ENCODE measurements at regions not wholly inside any gene's neighbourhood (a gene's known extent, or its start where the extent isn't known, plus 50 kb on each side); places are given as distances from the start of the nearest gene placed in this dataset.

DNA sequence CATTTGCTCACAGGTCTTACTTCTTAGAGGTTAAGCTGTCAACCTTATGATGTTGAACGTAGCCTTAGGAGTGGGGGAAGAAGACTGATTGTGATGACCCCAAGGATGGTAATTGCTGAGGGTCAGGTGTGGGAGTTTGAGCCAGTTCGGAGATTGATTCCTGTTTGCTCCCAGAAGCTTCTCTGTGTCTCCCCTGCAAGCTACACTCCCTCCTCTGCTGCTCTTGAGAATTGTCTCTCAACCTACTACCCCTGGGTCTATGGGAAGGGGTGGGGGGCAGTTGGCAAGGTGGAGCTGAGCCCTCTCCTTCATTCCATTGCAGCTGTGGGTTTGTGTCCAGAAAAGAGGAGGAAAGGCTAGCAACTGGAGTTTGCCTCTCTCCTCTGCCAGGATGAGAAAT, 113.8 kb downstream of the PLEKHG1 start:
- no peak for DNase-seq (ENCODE audit: low read depth)
- Histone ChIP-seq H3K4me3 (ENCODE audit: low read depth, low read length) (no peak overlapping the region), H3K27me3 (ENCODE audit: control insufficient read depth, insufficient read depth, low read length) (no peaks in the 10 kb centered on the region), H3K36me3 (ENCODE audit: control insufficient read depth, insufficient read depth, low read length) (no peaks in the 10 kb centered on the region)
- TF ChIP-seq, protein P1, sequence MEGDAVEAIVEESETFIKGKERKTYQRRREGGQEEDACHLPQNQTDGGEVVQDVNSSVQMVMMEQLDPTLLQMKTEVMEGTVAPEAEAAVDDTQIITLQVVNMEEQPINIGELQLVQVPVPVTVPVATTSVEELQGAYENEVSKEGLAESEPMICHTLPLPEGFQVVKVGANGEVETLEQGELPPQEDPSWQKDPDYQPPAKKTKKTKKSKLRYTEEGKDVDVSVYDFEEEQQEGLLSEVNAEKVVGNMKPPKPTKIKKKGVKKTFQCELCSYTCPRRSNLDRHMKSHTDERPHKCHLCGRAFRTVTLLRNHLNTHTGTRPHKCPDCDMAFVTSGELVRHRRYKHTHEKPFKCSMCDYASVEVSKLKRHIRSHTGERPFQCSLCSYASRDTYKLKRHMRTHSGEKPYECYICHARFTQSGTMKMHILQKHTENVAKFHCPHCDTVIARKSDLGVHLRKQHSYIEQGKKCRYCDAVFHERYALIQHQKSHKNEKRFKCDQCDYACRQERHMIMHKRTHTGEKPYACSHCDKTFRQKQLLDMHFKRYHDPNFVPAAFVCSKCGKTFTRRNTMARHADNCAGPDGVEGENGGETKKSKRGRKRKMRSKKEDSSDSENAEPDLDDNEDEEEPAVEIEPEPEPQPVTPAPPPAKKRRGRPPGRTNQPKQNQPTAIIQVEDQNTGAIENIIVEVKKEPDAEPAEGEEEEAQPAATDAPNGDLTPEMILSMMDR (IDR thresholded peaks at IDR 0.05; ENCODE audit: insufficient read depth, low read length, poor library complexity, severe bottlenecking), result no peak

- H3K27me3 ChIP-seq (ENCODE audit: control insufficient read depth, insufficient read depth, low read length), result no peaks in the 10 kb centered on the region
- TF ChIP-seq, protein P1 (IDR thresholded peaks at IDR 0.05; ENCODE audit: insufficient read depth, low read length, poor library complexity, severe bottlenecking), result no peak
These were observed 114.2 kb downstream of the PLEKHG1 start for GRCh38 chr6:150713931-150714330.

GRCh38 chr6:150715133-150715532, 115.4 kb downstream of the PLEKHG1 start:
- Histone ChIP-seq H3K27me3 (ENCODE audit: control insufficient read depth, insufficient read depth, low read length) (no peaks in the 10 kb centered on the region), H3K36me3 (ENCODE audit: control insufficient read depth, insufficient read depth, low read length) (no peaks in the 10 kb centered on the region), H3K4me3 (ENCODE audit: low read depth, low read length) (no peak overlapping the region)
- TF ChIP-seq, protein P1 (IDR thresholded peaks at IDR 0.05; ENCODE audit: insufficient read depth, low read length, poor library complexity, severe bottlenecking), result no peak
- DNase-seq (ENCODE audit: low read depth), result no peak

More at GRCh38 chr6:150713931-150714330, 114.2 kb downstream of the PLEKHG1 start:
- Histone ChIP-seq H3K36me3 (ENCODE audit: control insufficient read depth, insufficient read depth, low read length) (no peaks in the 10 kb centered on the region), H3K4me3 (ENCODE audit: low read depth, low read length) (no peak overlapping the region)
- no peak for DNase-seq (ENCODE audit: low read depth)

DNA sequence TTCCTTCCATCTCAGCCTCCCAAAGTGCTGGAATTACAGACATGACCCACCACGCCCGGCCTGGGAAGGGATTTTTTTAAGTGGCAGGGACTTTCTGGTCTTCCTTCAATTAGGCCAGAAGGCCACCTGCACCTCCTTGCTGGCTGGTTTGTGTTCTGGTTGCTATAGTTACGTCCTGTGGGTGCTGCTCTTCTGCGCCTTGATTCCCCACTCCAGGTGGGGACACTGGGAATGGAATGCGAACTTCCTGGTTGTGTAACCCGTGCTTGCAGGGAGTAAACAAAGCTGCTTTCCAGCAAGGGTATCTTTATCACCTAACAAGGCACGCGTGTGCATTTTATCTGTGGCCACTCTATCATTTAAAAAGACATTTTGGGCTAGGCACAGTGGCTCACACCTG, 117.7 kb downstream of the PLEKHG1 start:
- TF ChIP-seq, protein P1 (IDR thresholded peaks at IDR 0.05; ENCODE audit: insufficient read depth, low read length, poor library complexity, severe bottlenecking), result no peak
- no peak for DNase-seq (ENCODE audit: low read depth)
- no peaks in the 10 kb centered on the region for H3K36me3 ChIP-seq (ENCODE audit: control insufficient read depth, insufficient read depth, low read length)
- H3K4me3 ChIP-seq (ENCODE audit: low read depth, low read length), result no peak overlapping the region
- no peaks in the 10 kb centered on the region for H3K27me3 ChIP-seq (ENCODE audit: control insufficient read depth, insufficient read depth, low read length)

DNA sequence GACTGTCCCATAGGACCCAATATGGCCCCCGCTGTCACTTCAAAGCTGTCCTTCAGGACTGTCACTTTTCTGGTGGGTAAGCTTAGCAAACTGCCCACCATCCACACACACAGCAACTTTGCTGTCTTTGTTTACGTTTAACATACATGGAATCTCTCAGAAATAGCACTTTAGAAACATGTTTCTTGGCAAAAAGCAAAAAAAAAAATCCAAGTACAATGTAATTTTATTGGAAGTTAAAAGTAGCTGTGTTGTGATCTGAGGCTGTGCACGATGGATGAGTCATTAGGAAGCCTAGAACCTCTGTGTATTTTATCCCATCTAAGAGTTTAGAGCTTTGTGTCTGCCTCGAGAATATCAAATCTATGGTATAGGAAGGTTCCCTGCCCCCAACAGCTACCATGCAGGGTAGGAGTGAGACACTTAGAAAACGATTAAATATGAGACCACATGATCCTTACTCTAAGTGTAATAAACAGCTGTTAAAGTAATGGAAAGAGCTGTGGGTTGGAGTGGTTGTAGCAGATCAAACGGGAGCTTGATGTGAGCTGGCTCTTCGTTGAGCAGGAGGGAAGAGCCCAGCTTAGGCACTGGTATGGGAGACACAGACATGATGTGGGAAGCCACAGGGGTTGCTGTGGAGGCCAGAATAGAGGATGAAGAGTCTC, 119.5 kb downstream of the PLEKHG1 start:
- Histone ChIP-seq H3K27me3 (ENCODE audit: control insufficient read depth, insufficient read depth, low read length) (no peaks in the 10 kb centered on the region), H3K4me3 (ENCODE audit: low read depth, low read length) (no peak overlapping the region), H3K36me3 (ENCODE audit: control insufficient read depth, insufficient read depth, low read length) (no peaks in the 10 kb centered on the region)
- DNase-seq (ENCODE audit: low read depth), result no peak
- TF ChIP-seq, protein P1 (IDR thresholded peaks at IDR 0.05; ENCODE audit: insufficient read depth, low read length, poor library complexity, severe bottlenecking), result no peak

DNA sequence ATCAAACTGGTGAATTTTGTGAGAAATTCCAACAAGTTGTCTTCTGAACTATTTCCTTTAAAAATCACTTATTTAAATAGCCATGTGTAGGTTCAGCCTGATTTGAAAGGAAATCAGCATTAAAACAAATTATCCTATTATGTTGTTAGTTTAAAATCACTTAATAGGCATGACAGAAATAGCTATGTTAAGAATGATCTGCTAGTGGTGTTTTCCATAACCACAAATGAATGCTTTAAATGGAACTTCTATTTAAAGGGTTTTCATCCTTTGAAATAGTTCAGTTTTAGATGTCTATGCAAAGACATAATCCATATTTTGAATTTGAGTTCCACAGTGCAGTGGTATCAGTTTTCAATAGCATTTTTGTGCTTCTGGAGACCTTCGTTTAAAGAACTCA, 120.1 kb downstream of the PLEKHG1 start:
- Histone ChIP-seq H3K4me3 (ENCODE audit: low read depth, low read length) (no peak overlapping the region), H3K27me3 (ENCODE audit: control insufficient read depth, insufficient read depth, low read length) (no peaks in the 10 kb centered on the region), H3K36me3 (ENCODE audit: control insufficient read depth, insufficient read depth, low read length) (no peaks in the 10 kb centered on the region)
- TF ChIP-seq, protein P1 (IDR thresholded peaks at IDR 0.05; ENCODE audit: insufficient read depth, low read length, poor library complexity, severe bottlenecking), result no peak
- no peak for DNase-seq (ENCODE audit: low read depth)

Measured in kidney epithelial cell (primary cell).